HCT116 (cell line): ENCODE measurements at regions not wholly inside any gene's neighbourhood (a gene's known extent, or its start where the extent isn't known, plus 50 kb on each side); places are given as distances from the start of the nearest gene placed in this dataset.

Source experiments
- ATAC-seq: fragments of 200-7000 bp; cut with Tn5 transposase; 2 replicates; pipeline ENCODE4 v1.9.1; 2020; ENCODE audit warnings: mild to moderate bottlenecking, moderate library complexity
- BruUV-seq: library from RNA; stranded (reverse); fragments of 400-500 nt; replicated peaks from 2 replicates; lab custom pipeline; 2021; lab: Mats Ljungman, UMichigan
- CTCF ChIA-PET: fragments of 300-600 bp; sonication (Branson Sonifier 250); formaldehyde crosslinking; loops from one replicate; lab custom pipeline; 2021; ENCODE audit warnings: antibody characterized with exemption; lab: Charles Lee
- POLR2A ChIA-PET: fragments of 300-600, 350-600 bp; sonication (Branson Sonifier 250); formaldehyde crosslinking; loops from one replicate; lab custom pipeline; 2021; ENCODE audit warnings: antibody characterized with exemption; lab: Charles Lee
- RAD21 ChIA-PET, 2 experiments: fragments of 300-600 bp; sonication (Branson Sonifier 250); formaldehyde crosslinking; loops; one replicate each; lab custom pipeline; 2023; ENCODE audit warnings: low total read pairs in 2 of 2; ENCODE audit not compliant: uncharacterized antibody in 2 of 2, unreplicated experiment in 2 of 2, low non-redundant PET in 1 of 2; lab: Charles Lee
- DNase-seq: peaks from one replicate; pipeline ENCODE4 v3.0.0-alpha.2; 2010; ENCODE audit warnings: low read depth, low spot score
- H2AFZ ChIP-seq: fragments of 200-600 bp; shearing (Covaris generic), sonication (generic); 2 replicates; pipeline ENCODE4 v1.6.1; 2017; ENCODE audit warnings: low read depth, mixed run types, mixed read lengths, antibody characterized with exemption, low read length; ENCODE audit not compliant: poor library complexity, severe bottlenecking
- H3K27ac ChIP-seq: 2 replicates; pipeline ENCODE4 v1.5.1; 2012; ENCODE audit warnings: low read depth, low read length
- H3K27me3 ChIP-seq: fragments of 200-600 bp; sonication (generic); 2 replicates; pipeline ENCODE4 v1.6.1; 2016; ENCODE audit warnings: mixed run types, low read length, mixed read lengths; ENCODE audit not compliant: insufficient read depth
- H3K36me3 ChIP-seq, 2 experiments: fragments of 200-500 bp in 1 of 2; fragments of 200-600 bp in 1 of 2; sonication (Bioruptor generic) in 1 of 2; sonication (generic) in 1 of 2; 2 replicates each; pipeline versions ENCODE4 v1.5.1 to v1.6.1; 2014 to 2016; ENCODE audit warnings: low read length in 2 of 2, inconsistent platforms in 1 of 2, mixed read lengths in 1 of 2, mixed run types in 1 of 2; ENCODE audit not compliant: insufficient read depth in 2 of 2, control insufficient read depth in 1 of 2
- H3K4me1 ChIP-seq, 2 experiments: fragments of 200-600 bp in 1 of 2; sonication (generic) in 1 of 2; 2 replicates each; pipeline versions ENCODE4 v1.5.1 to v1.6.1; 2012 to 2017; ENCODE audit warnings: low read length in 2 of 2, inconsistent platforms in 1 of 2, mild to moderate bottlenecking in 1 of 2, mixed read lengths in 1 of 2, mixed run types in 1 of 2, moderate library complexity in 1 of 2; ENCODE audit not compliant: insufficient read depth in 2 of 2, control insufficient read depth in 1 of 2
- H3K4me2 ChIP-seq: fragments of 200-600 bp; sonication (generic); 2 replicates; pipeline ENCODE4 v1.6.1; 2017; ENCODE audit warnings: mixed run types, low read length, mixed read lengths
- H3K4me3 ChIP-seq, 2 experiments: fragments of 200-600 bp in 1 of 2; sonication (generic) in 1 of 2; replicated peaks in 1 of 2; 2 replicates each; pipeline ENCODE4 v1.5.1; 2011 to 2016; ENCODE audit warnings: low read length in 2 of 2, control low read depth in 1 of 2, low read depth in 1 of 2, mild to moderate bottlenecking in 1 of 2, mixed read lengths in 1 of 2, mixed run types in 1 of 2
- H3K79me2 ChIP-seq: fragments of 200-600 bp; sonication (generic); 2 replicates; pipeline ENCODE4 v1.6.1; 2017; ENCODE audit warnings: mild to moderate bottlenecking, mixed run types, low read length, moderate library complexity, mixed read lengths; ENCODE audit not compliant: insufficient read depth
- H3K9ac ChIP-seq: fragments of 200-600 bp; sonication (generic); 2 replicates; pipeline ENCODE4 v1.6.1; 2016; ENCODE audit warnings: low read length, mixed read lengths
- H3K9me2 ChIP-seq: fragments of 200-600 bp; sonication (generic), shearing (Covaris generic); 2 replicates; pipeline ENCODE4 v1.6.1; 2017; ENCODE audit warnings: mixed run types, mild to moderate bottlenecking, moderate library complexity; ENCODE audit not compliant: insufficient read depth
- H3K9me3 ChIP-seq, 2 experiments: fragments of 200-500 bp in 1 of 2; fragments of 200-600 bp in 1 of 2; sonication (Bioruptor generic) in 1 of 2; sonication (generic) in 1 of 2; 2 replicates each; pipeline ENCODE4 v1.6.1; 2014 to 2017; ENCODE audit warnings: low read length in 2 of 2, mixed read lengths in 2 of 2, inconsistent platforms in 1 of 2, low read depth in 1 of 2, mild to moderate bottlenecking in 1 of 2, mixed run types in 1 of 2, moderate library complexity in 1 of 2; ENCODE audit not compliant: control insufficient read depth in 1 of 2, insufficient read depth in 1 of 2
- H4K20me1 ChIP-seq: fragments of 200-600 bp; sonication (generic), shearing (Covaris generic); 2 replicates; pipeline ENCODE4 v1.6.1; 2017; ENCODE audit warnings: mixed run types, mild to moderate bottlenecking, moderate library complexity; ENCODE audit not compliant: insufficient read depth
- ATF3 ChIP-seq: IDR thresholded peaks from 2 replicates; pipeline ENCODE4 v1.6.1; 2012
- CBX3 ChIP-seq: IDR thresholded peaks from 2 replicates; pipeline ENCODE4 v1.6.1; 2012; ENCODE audit warnings: low read depth
- EZH2 ChIP-seq: fragments of 200-600 bp; sonication (generic); IDR thresholded peaks from 2 replicates; pipeline ENCODE4 v1.6.1; 2017; ENCODE audit warnings: antibody characterized with exemption, mixed run types
- FOSL1 ChIP-seq: IDR thresholded peaks from 2 replicates; pipeline ENCODE4 v1.6.1; 2012; ENCODE audit warnings: low read depth
- JUND ChIP-seq: IDR thresholded peaks from 2 replicates; pipeline ENCODE4 v1.6.1; 2012
- MAX ChIP-seq: IDR thresholded peaks from 2 replicates; pipeline ENCODE4 v1.6.1; 2012
- POLR2AphosphoS5 ChIP-seq: IDR thresholded peaks from 2 replicates; pipeline ENCODE4 v1.6.1; 2011; ENCODE audit warnings: mild to moderate bottlenecking, low read depth, low read length, moderate library complexity
- RAD21 ChIP-seq: IDR thresholded peaks from 2 replicates; pipeline ENCODE4 v1.6.1; 2012; ENCODE audit warnings: low read depth, mild to moderate bottlenecking
- SIN3A ChIP-seq: IDR thresholded peaks from 2 replicates; pipeline ENCODE4 v1.6.1; 2012; ENCODE audit warnings: low read depth
- SP1 ChIP-seq: IDR thresholded peaks from 2 replicates; pipeline ENCODE4 v1.6.1; 2012; ENCODE audit warnings: low read depth
- SRF ChIP-seq: IDR thresholded peaks from 2 replicates; pipeline ENCODE4 v1.6.1; 2012; ENCODE audit warnings: low read depth
- YY1 ChIP-seq: IDR thresholded peaks from 2 replicates; pipeline ENCODE4 v1.6.1; 2011; ENCODE audit warnings: low read length, low read depth, moderate library complexity, mild to moderate bottlenecking; ENCODE audit not compliant: insufficient replicate concordance; ENCODE audit errors: extremely low read depth
- intact Hi-C: fragments of 100-400 bp; cut with micrococcal nuclease; formaldehyde crosslinking; loops from 2 replicates; pipeline ENCODE4 v1.10.0; 2022
- TF ChIP-seq, protein P1 (sequence below): IDR thresholded peaks from 2 replicates; pipeline ENCODE4 v1.6.1; 2012; ENCODE audit warnings: low read depth

GRCh38 chr1:232130815-232131480, 499.0 kb downstream of the SIPA1L2 start:
- no peak overlapping the region for H3K9ac ChIP-seq
- DNase-seq (no peak), ATAC-seq (no peak)
- no peaks in the 10 kb centered on the region for H3K9me2 ChIP-seq
- H3K27ac ChIP-seq: no peak overlapping the region
- no peak overlapping the region for H2AFZ ChIP-seq
- no peaks in the 10 kb centered on the region for H3K27me3 ChIP-seq
- intact Hi-C loops: no loop called here
- ChIA-PET RAD21 (no interaction called here), POLR2A (no interaction called here), CTCF (no interaction called here)
- TF ChIP-seq RAD21 (no peak), FOSL1 (no peak), SP1 (no peak), POLR2AphosphoS5 (no peak)
- TF ChIP-seq, protein P1, sequence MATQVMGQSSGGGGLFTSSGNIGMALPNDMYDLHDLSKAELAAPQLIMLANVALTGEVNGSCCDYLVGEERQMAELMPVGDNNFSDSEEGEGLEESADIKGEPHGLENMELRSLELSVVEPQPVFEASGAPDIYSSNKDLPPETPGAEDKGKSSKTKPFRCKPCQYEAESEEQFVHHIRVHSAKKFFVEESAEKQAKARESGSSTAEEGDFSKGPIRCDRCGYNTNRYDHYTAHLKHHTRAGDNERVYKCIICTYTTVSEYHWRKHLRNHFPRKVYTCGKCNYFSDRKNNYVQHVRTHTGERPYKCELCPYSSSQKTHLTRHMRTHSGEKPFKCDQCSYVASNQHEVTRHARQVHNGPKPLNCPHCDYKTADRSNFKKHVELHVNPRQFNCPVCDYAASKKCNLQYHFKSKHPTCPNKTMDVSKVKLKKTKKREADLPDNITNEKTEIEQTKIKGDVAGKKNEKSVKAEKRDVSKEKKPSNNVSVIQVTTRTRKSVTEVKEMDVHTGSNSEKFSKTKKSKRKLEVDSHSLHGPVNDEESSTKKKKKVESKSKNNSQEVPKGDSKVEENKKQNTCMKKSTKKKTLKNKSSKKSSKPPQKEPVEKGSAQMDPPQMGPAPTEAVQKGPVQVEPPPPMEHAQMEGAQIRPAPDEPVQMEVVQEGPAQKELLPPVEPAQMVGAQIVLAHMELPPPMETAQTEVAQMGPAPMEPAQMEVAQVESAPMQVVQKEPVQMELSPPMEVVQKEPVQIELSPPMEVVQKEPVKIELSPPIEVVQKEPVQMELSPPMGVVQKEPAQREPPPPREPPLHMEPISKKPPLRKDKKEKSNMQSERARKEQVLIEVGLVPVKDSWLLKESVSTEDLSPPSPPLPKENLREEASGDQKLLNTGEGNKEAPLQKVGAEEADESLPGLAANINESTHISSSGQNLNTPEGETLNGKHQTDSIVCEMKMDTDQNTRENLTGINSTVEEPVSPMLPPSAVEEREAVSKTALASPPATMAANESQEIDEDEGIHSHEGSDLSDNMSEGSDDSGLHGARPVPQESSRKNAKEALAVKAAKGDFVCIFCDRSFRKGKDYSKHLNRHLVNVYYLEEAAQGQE: no peak
- H3K4me3 ChIP-seq: no peak overlapping the region
- peaks cover 0 to 8% of the 10 kb centered on the region in 2 experiments; a peak in 2 of 4 replicates for H3K4me1 ChIP-seq
- no peaks in the 10 kb centered on the region for H3K9me3 ChIP-seq
- H3K4me2 ChIP-seq: no peak overlapping the region
- H3K36me3 ChIP-seq: no peaks in the 10 kb centered on the region
- no TSS peak for BruUV-seq
- no peaks in the 10 kb centered on the region for H3K79me2 ChIP-seq
- no peaks in the 10 kb centered on the region for H4K20me1 ChIP-seq

DNA sequence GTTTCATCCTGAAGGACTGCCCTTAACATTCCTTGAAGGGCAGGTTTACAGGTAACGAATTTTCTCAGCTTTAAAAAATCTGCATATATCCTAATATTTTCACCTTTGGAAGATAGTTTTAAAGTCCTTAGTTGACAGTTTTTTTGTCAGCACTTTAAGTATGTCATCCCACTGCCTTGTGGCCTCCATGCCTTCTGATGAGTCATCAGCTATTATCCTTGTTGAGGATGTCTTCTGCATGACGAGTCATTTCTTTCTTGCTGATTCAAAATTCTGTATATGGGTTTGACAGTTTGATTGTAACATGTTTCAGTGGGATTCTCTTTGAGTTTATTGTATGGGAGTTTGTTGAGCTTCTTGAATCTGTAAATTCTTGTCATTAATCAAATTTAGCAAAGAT, 500.6 kb downstream of the DISC1 start:
- intact Hi-C loops: no loop called here
- ATAC-seq: peak; percentile 75
- TF ChIP-seq SP1 (0 out of 2 replicates have a peak, but pooled peaks have one; percentile 19), CBX3 (peak; percentile 60; the same call in 1 of the 2 replicates), SIN3A (no peak), MAX (peak; percentile 35; the same call in 1 of the 2 replicates), YY1 (peak; percentile 50), JUND (peak; percentile 78), EZH2 (no peak), FOSL1 (peak; percentile 82), POLR2AphosphoS5 (no peak), SRF (0 out of 2 replicates have a peak, but pooled peaks have one; percentile 39), ATF3 (0 out of 2 replicates have a peak, but pooled peaks have one; percentile 28)
- TF ChIP-seq, all 23 proteins: peak for 8
- no peaks in the 10 kb centered on the region for H3K79me2 ChIP-seq
- no peak overlapping the region for H3K4me3 ChIP-seq
- no peaks in the 10 kb centered on the region for H4K20me1 ChIP-seq
- H3K9ac ChIP-seq: no peak overlapping the region
- H3K27ac ChIP-seq: no peak overlapping the region
- no peaks in the 10 kb centered on the region for H3K27me3 ChIP-seq
- ChIA-PET RAD21 (no interaction called here), POLR2A (interaction anchor here (0.5 kb wide), 1 partner anchor 14 kb away, joined by 3 read pairs; no protein-coding TSS in a partner anchor), CTCF (no interaction called here)
- no peaks in the 10 kb centered on the region for H3K9me3 ChIP-seq
- H2AFZ ChIP-seq: no peak overlapping the region
- no peaks in the 10 kb centered on the region for H3K36me3 ChIP-seq
- H3K9me2 ChIP-seq: no peaks in the 10 kb centered on the region
- peak overlapping the region; percentile 19 for H3K4me2 ChIP-seq
- peak; percentile 29 for DNase-seq
- BruUV-seq: no TSS peak
- H3K4me1 ChIP-seq: peaks cover 0 to 8% of the 10 kb centered on the region in 2 experiments; a peak in 2 of 4 replicates
